ENCODE measurements at regions not wholly inside any gene's neighbourhood (a gene's known extent, or its start where the extent isn't known, plus 50 kb on each side); places are given as distances from the start of the nearest gene placed in this dataset.

GRCh38 chr2:235268535-235268934 is 225.3 kb upstream of the AGAP1 start:
- intact Hi-C loops (cut with DNase I), result no loop called here
- TF ChIP-seq CTCF (IDR thresholded peaks at IDR 0.05) (no peak), EP300 (IDR thresholded peaks at IDR 0.05) (no peak), POLR2AphosphoS5 (IDR thresholded peaks at IDR 0.05) (no peak), POLR2A (IDR thresholded peaks at IDR 0.05) (no peak)
- Histone ChIP-seq H3K4me1 (no peaks in the 10 kb centered on the region), H3K36me3 (no peaks in the 10 kb centered on the region), H3K27me3 (no peaks in the 10 kb centered on the region), H3K27ac (no peak overlapping the region), H3K4me3 (no peak overlapping the region), H3K9me3 (no peaks in the 10 kb centered on the region)
- WGBS, 2 donors, result 35 to 58% methylated on average over 7 of the region's 7 CpGs
- DNase-seq, result no peak

GRCh38 chr2:235270291-235270690 is 223.6 kb upstream of the AGAP1 start:
- no peak overlapping the region for H3K4me3 ChIP-seq
- no peak overlapping the region for H3K27ac ChIP-seq
- no peaks in the 10 kb centered on the region for H3K27me3 ChIP-seq
- no peaks in the 10 kb centered on the region for H3K4me1 ChIP-seq
- no peaks in the 10 kb centered on the region for H3K36me3 ChIP-seq
- no peak for DNase-seq
- intact Hi-C loops (cut with DNase I), result no loop called here
- no peak for TF ChIP-seq CTCF (IDR thresholded peaks at IDR 0.05)
- TF ChIP-seq POLR2AphosphoS5 (IDR thresholded peaks at IDR 0.05), result no peak
- no peak for TF ChIP-seq EP300 (IDR thresholded peaks at IDR 0.05)
- TF ChIP-seq POLR2A (IDR thresholded peaks at IDR 0.05), result no peak
- 86 to 89% methylated on average over 4 of the region's 4 CpGs for WGBS, 2 donors
- no peaks in the 10 kb centered on the region for H3K9me3 ChIP-seq

GRCh38 chr2:235270956-235271355 is 222.9 kb upstream of the AGAP1 start:
- Histone ChIP-seq H3K27me3 (no peaks in the 10 kb centered on the region), H3K9me3 (no peaks in the 10 kb centered on the region), H3K36me3 (no peaks in the 10 kb centered on the region), H3K4me1 (no peaks in the 10 kb centered on the region), H3K27ac (no peak overlapping the region), H3K4me3 (no peak overlapping the region)
- intact Hi-C loops (cut with DNase I), result no loop called here
- no peak for DNase-seq
- TF ChIP-seq CTCF (IDR thresholded peaks at IDR 0.05) (no peak), POLR2AphosphoS5 (IDR thresholded peaks at IDR 0.05) (no peak), POLR2A (IDR thresholded peaks at IDR 0.05) (no peak), EP300 (IDR thresholded peaks at IDR 0.05) (no peak)
- 49 to 85% methylated on average over 4 of the region's 4 CpGs for WGBS, 2 donors

- WGBS, 2 donors, result 78 to 79% methylated on average over 2 of the region's 2 CpGs
- no peak overlapping the region for H3K27ac ChIP-seq
- H3K9me3 ChIP-seq, result no peaks in the 10 kb centered on the region
- H3K27me3 ChIP-seq, result no peaks in the 10 kb centered on the region
- H3K4me3 ChIP-seq, result no peak overlapping the region
- intact Hi-C loops (cut with DNase I), result no loop called here
- TF ChIP-seq POLR2AphosphoS5 (IDR thresholded peaks at IDR 0.05) (no peak), EP300 (IDR thresholded peaks at IDR 0.05) (no peak), POLR2A (IDR thresholded peaks at IDR 0.05) (no peak), CTCF (IDR thresholded peaks at IDR 0.05) (no peak)
- no peaks in the 10 kb centered on the region for H3K36me3 ChIP-seq
- DNase-seq, result no peak
- H3K4me1 ChIP-seq, result no peaks in the 10 kb centered on the region
These were observed 221.9 kb upstream of the AGAP1 start for GRCh38 chr2:235271936-235272335.

- intact Hi-C loops (cut with DNase I), result no loop called here
- DNase-seq, result no peak
- no peak overlapping the region for H3K27ac ChIP-seq
- 39 to 43% methylated on average over 2 of the region's 2 CpGs for WGBS, 2 donors
- H3K4me3 ChIP-seq, result no peak overlapping the region
- TF ChIP-seq EP300 (IDR thresholded peaks at IDR 0.05) (no peak), POLR2AphosphoS5 (IDR thresholded peaks at IDR 0.05) (no peak), POLR2A (IDR thresholded peaks at IDR 0.05) (no peak), CTCF (IDR thresholded peaks at IDR 0.05) (no peak)
- H3K36me3 ChIP-seq, result no peaks in the 10 kb centered on the region
- no peaks in the 10 kb centered on the region for H3K9me3 ChIP-seq
- H3K4me1 ChIP-seq, result no peaks in the 10 kb centered on the region
- H3K27me3 ChIP-seq, result no peaks in the 10 kb centered on the region
These were observed 219.8 kb upstream of the AGAP1 start for GRCh38 chr2:235274023-235274422.

All from sigmoid colon (tissue), 6 donors.